Sigmoid colon (tissue), 3 donors: ENCODE measurements at regions not wholly inside any gene's neighbourhood (a gene's known extent, or its start where the extent isn't known, plus 50 kb on each side); places are given as distances from the start of the nearest gene placed in this dataset.

Experiments
- CTCF ChIP-seq, 4 experiments: fragments of 450-650 bp in 3 of 4; fragments of 200-600 bp in 1 of 4; IDR thresholded peaks; one replicate each; pipeline ENCODE4 v1.5.1; 2016 to 2019; ENCODE audit warnings: antibody characterized with exemption in 4 of 4, mild to moderate bottlenecking in 3 of 4, moderate library complexity in 2 of 4
- POLR2A ChIP-seq, 2 donors: fragments of 450-650 bp; IDR thresholded peaks; one replicate each; pipeline ENCODE4 v1.6.1; 2016; ENCODE audit warnings: antibody characterized with exemption in 2 of 2, mild to moderate bottlenecking in 2 of 2, moderate library complexity in 2 of 2

- TF ChIP-seq CTCF (IDR thresholded peaks at IDR 0.05) (no peak), POLR2A (IDR thresholded peaks at IDR 0.05) (no peak)
Observed at GRCh38 chr14:89681086-89682018, 264.3 kb upstream of the FOXN3 start.
